Activated naive CD4-positive, alpha-beta T cell treated with anti-CD3 and anti-CD28 coated beads, Interleukin-2, amount 10 ng/mL, durations not matched to agents 7 days and 5 days (primary cell): ENCODE measurements at regions not wholly inside any gene's neighbourhood (a gene's known extent, or its start where the extent isn't known, plus 50 kb on each side); places are given as distances from the start of the nearest gene placed in this dataset.

Experiments used
- CTCF ChIA-PET: fragments of 350-600 bp; sonication (Branson Sonifier 250); formaldehyde crosslinking; loops from one replicate; lab custom pipeline; 2021; ENCODE audit warnings: antibody characterized with exemption; lab: Charles Lee
- DNase-seq: peaks from one replicate; pipeline ENCODE4 v3.0.0-alpha.2; 2020
- H3K27ac Mint-ChIP-seq: one replicate; pipeline ENCODE4 v1.8.0; 2021; ENCODE audit warnings: mild to moderate bottlenecking, moderate library complexity, mixed read lengths
- H3K27me3 Mint-ChIP-seq: one replicate; pipeline ENCODE4 v1.8.0; 2021; ENCODE audit warnings: mild to moderate bottlenecking, mixed read lengths
- H3K36me3 Mint-ChIP-seq: one replicate; pipeline ENCODE4 v1.8.0; 2021; ENCODE audit warnings: mixed read lengths
- H3K4me1 Mint-ChIP-seq: one replicate; pipeline ENCODE4 v1.8.0; 2021; ENCODE audit warnings: mixed read lengths
- H3K4me3 Mint-ChIP-seq: one replicate; pipeline ENCODE4 v1.8.0; 2021; ENCODE audit warnings: mild to moderate bottlenecking, moderate library complexity, mixed read lengths
- H3K9me3 Mint-ChIP-seq: one replicate; pipeline ENCODE4 v1.8.0; 2021; ENCODE audit warnings: mixed read lengths

- no peaks in the 10 kb centered on the region for H3K27me3 Mint-ChIP-seq
- no peak for DNase-seq
- CTCF ChIA-PET: interaction anchor here (1.5 kb wide), 1 partner anchor 25 kb away, joined by 5 read pairs; no protein-coding TSS in a partner anchor
- no peaks in the 10 kb centered on the region for H3K4me1 Mint-ChIP-seq
- H3K36me3 Mint-ChIP-seq: peaks cover 3% of the 10 kb centered on the region
- H3K4me3 Mint-ChIP-seq: no peak overlapping the region
- H3K27ac Mint-ChIP-seq: no peak overlapping the region
- peaks cover 8% of the 10 kb centered on the region for H3K9me3 Mint-ChIP-seq
Observed at GRCh38 chr21:29396951-29397455, 98.3 kb downstream of the BACH1 start.

- CTCF ChIA-PET: no interaction called here
Observed at GRCh38 chr21:29403301-29403700, 104.6 kb downstream of the BACH1 start.

GRCh38 chr21:29403922-29404538 is 105.3 kb downstream of the BACH1 start:
- H3K36me3 Mint-ChIP-seq: no peaks in the 10 kb centered on the region
- peaks cover 5% of the 10 kb centered on the region for H3K4me1 Mint-ChIP-seq
- H3K4me3 Mint-ChIP-seq: no peak overlapping the region
- no peak for DNase-seq
- CTCF ChIA-PET: no interaction called here
- no peak overlapping the region for H3K27ac Mint-ChIP-seq
- H3K27me3 Mint-ChIP-seq: no peaks in the 10 kb centered on the region
- peaks cover 10% of the 10 kb centered on the region for H3K9me3 Mint-ChIP-seq

More at GRCh38 chr21:29403301-29403700, 104.6 kb downstream of the BACH1 start:
- DNase-seq: no peak
- Mint-ChIP-seq H3K4me3 (no peak overlapping the region), H3K36me3 (peaks cover 3% of the 10 kb centered on the region), H3K4me1 (peaks cover 5% of the 10 kb centered on the region), H3K9me3 (peaks cover 10% of the 10 kb centered on the region), H3K27ac (no peak overlapping the region), H3K27me3 (no peaks in the 10 kb centered on the region)

- CTCF ChIA-PET: no interaction called here
- H3K27ac Mint-ChIP-seq: no peak overlapping the region
- H3K4me1 Mint-ChIP-seq: peaks cover 5% of the 10 kb centered on the region
- H3K27me3 Mint-ChIP-seq: no peaks in the 10 kb centered on the region
- H3K9me3 Mint-ChIP-seq: peaks cover 2% of the 10 kb centered on the region
- DNase-seq: no peak
- H3K4me3 Mint-ChIP-seq: no peak overlapping the region
- no peaks in the 10 kb centered on the region for H3K36me3 Mint-ChIP-seq
Observed at GRCh38 chr21:29405503-29406122, 106.9 kb downstream of the BACH1 start.

- no peak overlapping the region for H3K4me3 Mint-ChIP-seq
- no peaks in the 10 kb centered on the region for H3K36me3 Mint-ChIP-seq
- H3K9me3 Mint-ChIP-seq: peaks cover 2% of the 10 kb centered on the region
- DNase-seq: no peak
- H3K4me1 Mint-ChIP-seq: peaks cover 5% of the 10 kb centered on the region
- no peak overlapping the region for H3K27ac Mint-ChIP-seq
- H3K27me3 Mint-ChIP-seq: no peaks in the 10 kb centered on the region
- CTCF ChIA-PET: no interaction called here
Observed at GRCh38 chr21:29406385-29406784, 107.7 kb downstream of the BACH1 start.

GRCh38 chr21:29407571-29407970 is 108.8 kb downstream of the BACH1 start:
- no peak overlapping the region for H3K27ac Mint-ChIP-seq
- no peaks in the 10 kb centered on the region for H3K36me3 Mint-ChIP-seq
- peaks cover 5% of the 10 kb centered on the region for H3K4me1 Mint-ChIP-seq
- CTCF ChIA-PET: no interaction called here
- peaks cover 2% of the 10 kb centered on the region for H3K9me3 Mint-ChIP-seq
- no peak for DNase-seq
- no peak overlapping the region for H3K4me3 Mint-ChIP-seq
- H3K27me3 Mint-ChIP-seq: no peaks in the 10 kb centered on the region

- no peak for DNase-seq
- CTCF ChIA-PET: interaction anchor here (1.3 kb wide), 1 partner anchor 37 kb away, joined by 3 read pairs; no protein-coding TSS in a partner anchor
- no peaks in the 10 kb centered on the region for H3K36me3 Mint-ChIP-seq
- H3K27ac Mint-ChIP-seq: no peak overlapping the region
- no peak overlapping the region for H3K4me3 Mint-ChIP-seq
- H3K9me3 Mint-ChIP-seq: no peaks in the 10 kb centered on the region
- H3K27me3 Mint-ChIP-seq: no peaks in the 10 kb centered on the region
- no peaks in the 10 kb centered on the region for H3K4me1 Mint-ChIP-seq
Observed at GRCh38 chr21:29413683-29414082, 115.0 kb downstream of the BACH1 start.

GRCh38 chr21:29416268-29416667 is 117.5 kb downstream of the BACH1 start:
- Mint-ChIP-seq H3K4me3 (no peak overlapping the region), H3K4me1 (no peaks in the 10 kb centered on the region), H3K27ac (no peak overlapping the region), H3K27me3 (no peaks in the 10 kb centered on the region), H3K9me3 (no peaks in the 10 kb centered on the region), H3K36me3 (no peaks in the 10 kb centered on the region)
- DNase-seq: no peak
- CTCF ChIA-PET: no interaction called here

GRCh38 chr21:29418813-29419212 is 120.1 kb downstream of the BACH1 start:
- no peaks in the 10 kb centered on the region for H3K36me3 Mint-ChIP-seq
- no peaks in the 10 kb centered on the region for H3K9me3 Mint-ChIP-seq
- no peaks in the 10 kb centered on the region for H3K27me3 Mint-ChIP-seq
- H3K4me3 Mint-ChIP-seq: no peak overlapping the region
- DNase-seq: no peak
- H3K4me1 Mint-ChIP-seq: no peaks in the 10 kb centered on the region
- H3K27ac Mint-ChIP-seq: no peak overlapping the region
- CTCF ChIA-PET: no interaction called here

- CTCF ChIA-PET: no interaction called here
- no peaks in the 10 kb centered on the region for H3K36me3 Mint-ChIP-seq
Observed at GRCh38 chr21:29419422-29419821, 120.7 kb downstream of the BACH1 start.

GRCh38 chr21:29423099-29423870 is 124.6 kb downstream of the BACH1 start:
- DNase-seq: no peak
- no peak overlapping the region for H3K4me3 Mint-ChIP-seq
- no peaks in the 10 kb centered on the region for H3K36me3 Mint-ChIP-seq
- no peaks in the 10 kb centered on the region for H3K27me3 Mint-ChIP-seq
- CTCF ChIA-PET: interaction anchor here (1.0 to 1.3 kb wide), 2 partner anchors 11 to 425 kb away, joined by 3 read pairs; no protein-coding TSS in a partner anchor
- no peaks in the 10 kb centered on the region for H3K4me1 Mint-ChIP-seq
- H3K27ac Mint-ChIP-seq: no peak overlapping the region
- no peaks in the 10 kb centered on the region for H3K9me3 Mint-ChIP-seq

More at GRCh38 chr21:29419422-29419821, 120.7 kb downstream of the BACH1 start:
- no peaks in the 10 kb centered on the region for H3K27me3 Mint-ChIP-seq
- no peak for DNase-seq
- no peaks in the 10 kb centered on the region for H3K4me1 Mint-ChIP-seq
- no peak overlapping the region for H3K4me3 Mint-ChIP-seq
- H3K9me3 Mint-ChIP-seq: no peaks in the 10 kb centered on the region
- H3K27ac Mint-ChIP-seq: no peak overlapping the region

- Mint-ChIP-seq H3K4me1 (no peaks in the 10 kb centered on the region), H3K36me3 (no peaks in the 10 kb centered on the region), H3K27ac (no peak overlapping the region), H3K27me3 (no peaks in the 10 kb centered on the region), H3K4me3 (no peak overlapping the region), H3K9me3 (no peaks in the 10 kb centered on the region)
- no peak for DNase-seq
- CTCF ChIA-PET: no interaction called here
Observed at GRCh38 chr21:29424728-29425127, 126.0 kb downstream of the BACH1 start.

- no peak overlapping the region for H3K27ac Mint-ChIP-seq
Observed at GRCh38 chr21:29429218-29429617, 130.5 kb downstream of the BACH1 start.

GRCh38 chr21:29430030-29430429 is 131.3 kb downstream of the BACH1 start:
- no peak overlapping the region for H3K4me3 Mint-ChIP-seq
- CTCF ChIA-PET: no interaction called here
- no peak for DNase-seq
- H3K9me3 Mint-ChIP-seq: no peaks in the 10 kb centered on the region
- no peaks in the 10 kb centered on the region for H3K27me3 Mint-ChIP-seq
- H3K27ac Mint-ChIP-seq: no peak overlapping the region
- H3K36me3 Mint-ChIP-seq: peaks cover 3% of the 10 kb centered on the region
- peaks cover 8% of the 10 kb centered on the region for H3K4me1 Mint-ChIP-seq

More at GRCh38 chr21:29429218-29429617, 130.5 kb downstream of the BACH1 start:
- Mint-ChIP-seq H3K27me3 (no peaks in the 10 kb centered on the region), H3K4me1 (peaks cover 2% of the 10 kb centered on the region), H3K9me3 (no peaks in the 10 kb centered on the region), H3K36me3 (no peaks in the 10 kb centered on the region), H3K4me3 (no peak overlapping the region)
- DNase-seq: no peak
- CTCF ChIA-PET: no interaction called here
